ENCODE measurements at regions not wholly inside any gene's neighbourhood (a gene's known extent, or its start where the extent isn't known, plus 50 kb on each side); places are given as distances from the start of the nearest gene placed in this dataset.
A peak's percentile ranks its signal among the peaks of the same experiment; 100 is the strongest.

- Histone ChIP-seq H3K27me3 (ENCODE audit: control insufficient read depth, insufficient read depth, low read length) (no peaks in the 10 kb centered on the region), H3K36me3 (ENCODE audit: control insufficient read depth, insufficient read depth, low read length) (no peaks in the 10 kb centered on the region), H3K4me3 (ENCODE audit: low read depth, low read length) (no peak overlapping the region)
- FAIRE-seq (no peak), DNase-seq (ENCODE audit: low read depth) (no peak)
- no peak for TF ChIP-seq CTCF (IDR thresholded peaks at IDR 0.05; ENCODE audit: insufficient read depth, low read length, severe bottlenecking)
Measured at GRCh38 chr12:46711756-46712155, 114.0 kb downstream of the SLC38A4 start.

DNA sequence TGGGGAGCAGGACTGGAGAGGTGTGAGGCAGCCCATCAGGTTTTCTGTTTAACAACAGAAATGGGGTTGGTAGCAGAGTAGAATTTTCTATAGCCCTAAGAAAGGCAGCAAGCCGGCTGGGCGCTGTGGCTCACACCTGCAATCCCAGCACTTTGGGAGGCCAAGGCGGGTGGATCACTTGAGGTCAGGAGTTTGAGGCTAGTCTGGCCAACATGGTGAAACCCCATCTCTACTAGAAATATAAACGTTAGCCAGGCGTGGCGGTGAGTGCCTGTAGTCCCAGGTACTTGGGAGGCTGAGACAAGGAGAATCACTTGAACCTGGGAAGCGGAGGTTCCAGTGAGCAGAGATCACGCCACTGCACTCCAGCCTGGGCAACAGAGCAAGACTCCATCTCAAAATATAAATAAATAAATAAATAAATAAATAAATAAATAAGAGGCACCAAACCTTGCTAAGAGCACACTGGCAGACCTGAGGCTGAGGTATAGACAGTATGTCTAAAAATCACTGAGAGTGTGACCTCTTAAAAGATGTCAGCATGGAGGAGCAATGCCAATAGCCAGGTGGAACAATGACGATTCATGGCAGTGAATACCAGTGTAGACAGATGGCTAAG, 115.6 kb downstream of the SLC38A4 start:
- Histone ChIP-seq H3K4me3 (ENCODE audit: low read depth, low read length) (no peak overlapping the region), H3K36me3 (ENCODE audit: control insufficient read depth, insufficient read depth, low read length) (no peaks in the 10 kb centered on the region), H3K27me3 (ENCODE audit: control insufficient read depth, insufficient read depth, low read length) (no peaks in the 10 kb centered on the region)
- no peak for FAIRE-seq
- TF ChIP-seq CTCF (IDR thresholded peaks at IDR 0.05; ENCODE audit: insufficient read depth, low read length, severe bottlenecking): no peak
- DNase-seq (ENCODE audit: low read depth): no peak

GRCh38 chr12:46702581-46703344, 123.0 kb downstream of the SLC38A4 start:
- peak; percentile 98 for FAIRE-seq
- H3K4me3 ChIP-seq (ENCODE audit: low read depth, low read length): no peak overlapping the region

DNA sequence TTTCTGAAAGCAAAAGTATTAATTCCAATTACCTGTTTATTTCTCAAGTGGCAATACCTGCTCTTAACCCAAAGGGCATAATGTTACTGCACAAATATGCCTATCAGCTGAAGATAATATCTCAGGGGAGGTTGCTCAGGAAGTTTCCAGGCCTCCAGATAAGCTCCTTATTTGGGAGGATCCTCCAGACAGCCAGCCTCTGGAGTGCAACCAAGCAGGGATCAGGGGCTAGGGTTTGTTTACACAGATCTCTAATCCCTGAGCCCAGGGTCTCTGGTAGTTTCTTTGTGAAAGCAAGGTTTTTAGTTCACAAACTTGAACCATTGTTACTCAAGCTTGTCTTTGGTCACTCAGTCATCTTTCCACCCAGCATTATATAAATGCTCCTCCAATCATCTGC, 124.4 kb downstream of the SLC38A4 start:
- DNase-seq (ENCODE audit: low read depth) (no peak), FAIRE-seq (no peak)
- Histone ChIP-seq H3K4me3 (ENCODE audit: low read depth, low read length) (no peak overlapping the region), H3K27me3 (ENCODE audit: control insufficient read depth, insufficient read depth, low read length) (no peaks in the 10 kb centered on the region), H3K36me3 (ENCODE audit: control insufficient read depth, insufficient read depth, low read length) (no peaks in the 10 kb centered on the region)
- TF ChIP-seq CTCF (IDR thresholded peaks at IDR 0.05; ENCODE audit: insufficient read depth, low read length, severe bottlenecking): no peak

More at GRCh38 chr12:46702581-46703344, 123.0 kb downstream of the SLC38A4 start:
- peak; percentile 100 for DNase-seq (ENCODE audit: low read depth)
- H3K36me3 ChIP-seq (ENCODE audit: control insufficient read depth, insufficient read depth, low read length): no peaks in the 10 kb centered on the region
- H3K27me3 ChIP-seq (ENCODE audit: control insufficient read depth, insufficient read depth, low read length): no peaks in the 10 kb centered on the region
- no peak for TF ChIP-seq CTCF (IDR thresholded peaks at IDR 0.05; ENCODE audit: insufficient read depth, low read length, severe bottlenecking)

DNA sequence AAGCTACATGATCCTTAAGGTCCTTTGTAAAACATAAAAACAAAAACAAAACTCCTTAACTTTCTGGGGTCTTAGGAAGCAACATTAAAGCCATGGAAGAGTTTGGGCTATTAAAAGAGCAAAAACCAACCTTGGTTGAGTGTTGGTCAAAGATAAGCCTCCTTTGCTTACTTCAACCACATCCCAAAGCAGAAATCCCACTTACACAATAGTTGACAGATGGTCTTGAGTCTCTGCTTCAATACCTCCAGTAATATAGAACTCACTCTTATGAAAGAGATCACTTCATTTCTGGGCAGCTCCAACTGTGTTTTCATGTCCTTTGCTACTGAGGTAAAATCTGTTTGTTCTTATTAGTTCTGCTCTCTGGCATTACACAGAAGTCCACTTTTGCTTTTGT, 125.8 kb downstream of the SLC38A4 start:
- Histone ChIP-seq H3K36me3 (ENCODE audit: control insufficient read depth, insufficient read depth, low read length) (no peaks in the 10 kb centered on the region), H3K27me3 (ENCODE audit: control insufficient read depth, insufficient read depth, low read length) (no peaks in the 10 kb centered on the region), H3K4me3 (ENCODE audit: low read depth, low read length) (no peak overlapping the region)
- DNase-seq (ENCODE audit: low read depth) (no peak), FAIRE-seq (no peak)
- TF ChIP-seq CTCF (IDR thresholded peaks at IDR 0.05; ENCODE audit: insufficient read depth, low read length, severe bottlenecking): no peak

All from bronchial epithelial cell (primary cell).